GM19438 (cell line): ENCODE measurements at regions not wholly inside any gene's neighbourhood (a gene's known extent, or its start where the extent isn't known, plus 50 kb on each side); places are given as distances from the start of the nearest gene placed in this dataset.
"Not testable (repeated sequence)": the region's sequence is repeated elsewhere in the genome, so short reads cannot be mapped to it uniquely, and the experiment has no call there.

ENCODE experiments used
- ATAC-seq: cut with Tn5 transposase; IDR thresholded peaks from one replicate; pipeline ENCODE4 v1.9.1; 2021; ENCODE audit warnings: low read depth; ENCODE audit not compliant: unreplicated experiment

DNA sequence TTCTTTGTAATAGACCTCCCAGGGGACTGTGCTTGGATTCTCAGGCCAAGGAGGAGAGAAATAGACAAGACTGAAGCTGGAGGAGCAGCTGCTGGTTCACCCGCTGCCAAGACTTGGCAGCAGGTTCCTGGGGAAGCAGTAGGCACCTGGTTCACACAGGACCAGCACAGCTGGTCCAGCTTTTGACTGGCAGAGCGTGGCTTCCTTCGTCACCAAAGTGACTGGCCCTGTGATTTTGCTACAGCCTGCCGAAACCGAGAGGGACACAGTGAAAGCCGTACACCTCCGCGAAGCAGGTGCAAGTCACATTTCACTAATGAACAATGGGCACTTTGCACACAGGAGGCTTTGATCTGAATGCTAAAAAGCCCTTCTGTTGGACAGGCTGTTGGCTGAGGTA, 199.0 kb downstream of the RNF144B start:
- ATAC-seq = no peak

DNA sequence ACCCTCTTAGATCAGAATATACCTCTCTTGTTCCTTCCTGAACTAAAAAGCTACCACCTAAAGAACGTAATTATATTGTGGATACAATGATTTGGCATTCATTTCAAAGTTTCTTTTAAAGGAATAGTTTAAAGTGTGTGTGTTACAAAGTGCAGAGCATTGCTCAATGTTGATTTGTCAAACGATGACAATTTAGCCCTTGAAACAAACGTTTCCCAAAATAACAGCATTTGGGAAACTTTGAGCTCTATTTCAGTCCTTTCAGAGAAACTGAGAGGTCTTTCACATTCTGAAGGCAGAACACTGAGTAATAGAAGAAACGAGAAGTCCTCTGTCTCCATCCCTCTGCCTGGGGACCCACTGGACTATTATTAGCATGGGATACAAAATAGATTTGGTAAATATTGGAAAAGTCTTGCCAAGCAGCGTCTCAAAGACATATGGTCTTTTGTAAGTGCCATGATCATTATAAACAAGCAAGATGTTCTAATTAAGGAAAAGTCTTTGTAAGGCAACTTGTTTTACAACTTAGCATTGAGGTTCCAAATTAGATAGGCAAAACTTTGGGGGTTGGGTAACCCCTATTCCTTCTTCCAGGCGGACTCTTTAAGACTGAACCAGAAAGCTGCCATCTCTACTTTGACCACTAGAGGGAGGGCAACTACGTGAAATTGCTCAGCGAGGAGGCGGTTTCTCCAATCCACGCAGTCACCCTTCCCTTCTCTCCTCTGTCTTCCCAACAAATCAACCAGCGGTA, 208.8 kb downstream of the RNF144B start:
- peak; percentile 79 for ATAC-seq

DNA sequence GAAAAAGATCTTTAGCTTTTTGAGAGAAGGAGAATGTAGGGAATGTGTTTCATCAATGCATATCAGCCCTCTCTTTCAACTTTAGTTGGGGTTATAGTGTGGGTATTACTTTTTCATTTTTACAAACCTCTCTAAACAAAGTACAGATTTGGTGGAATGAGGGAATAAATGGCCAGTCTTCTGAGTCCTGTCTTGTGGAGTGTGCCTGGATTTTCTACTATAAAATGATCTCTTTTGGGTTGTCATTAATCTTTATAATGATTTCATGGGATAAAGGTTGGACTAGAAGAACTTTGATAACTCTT, 209.3 kb downstream of the RNF144B start:
- ATAC-seq = no peak

DNA sequence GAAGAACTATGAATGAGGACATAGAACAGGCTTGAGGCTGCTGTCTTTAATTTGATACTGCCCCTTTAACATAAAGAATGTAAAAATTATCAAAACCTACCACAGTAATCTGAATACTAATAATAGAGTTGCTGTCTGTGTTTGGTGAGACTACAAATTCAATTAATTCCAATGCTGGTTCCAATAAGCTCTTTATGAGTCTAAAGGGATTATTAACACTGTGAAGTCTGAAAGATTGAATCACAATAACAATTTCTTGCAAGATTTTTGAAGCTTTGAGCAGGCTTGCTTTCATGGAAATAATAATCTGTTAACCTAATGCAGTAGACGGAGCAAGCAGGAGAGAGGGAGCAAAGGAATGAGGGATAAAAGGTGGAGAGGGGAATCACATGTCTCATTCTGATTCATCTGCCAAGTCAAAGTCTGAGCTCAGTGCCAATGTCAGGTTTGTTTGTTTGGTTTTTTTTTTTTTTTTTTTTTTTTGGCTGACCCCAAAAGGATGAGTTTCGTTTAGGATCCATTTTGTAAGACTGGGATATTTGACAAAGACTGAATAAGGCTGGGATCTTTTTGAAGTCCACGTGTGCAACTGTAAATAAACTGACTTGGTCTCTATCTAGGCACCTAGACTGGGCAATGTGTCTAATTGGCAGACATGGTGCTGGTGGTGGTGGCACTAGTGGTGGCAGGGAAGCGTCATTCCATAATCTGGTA, 211.6 kb downstream of the RNF144B start:
- no peak for ATAC-seq

DNA sequence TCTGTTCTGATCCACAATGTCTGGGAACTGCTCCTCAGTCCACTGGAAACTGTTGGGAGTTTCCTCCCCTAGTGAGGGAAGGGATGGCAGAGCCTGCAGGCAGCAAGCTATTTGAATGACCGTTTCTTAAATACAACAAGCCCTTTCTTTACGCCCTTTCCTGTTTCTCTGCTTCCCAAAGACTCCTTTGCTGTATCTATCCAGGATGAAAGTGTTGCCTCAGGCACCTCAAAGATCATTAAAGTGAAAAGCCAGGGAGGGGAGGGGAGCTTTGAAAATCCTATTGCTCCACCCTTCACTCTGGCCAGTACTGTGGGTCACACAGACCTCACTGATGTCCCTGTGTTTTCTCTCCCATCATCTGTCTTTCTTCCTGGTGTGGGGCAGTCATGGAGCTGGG, 213.1 kb downstream of the RNF144B start:
- ATAC-seq = no peak

DNA sequence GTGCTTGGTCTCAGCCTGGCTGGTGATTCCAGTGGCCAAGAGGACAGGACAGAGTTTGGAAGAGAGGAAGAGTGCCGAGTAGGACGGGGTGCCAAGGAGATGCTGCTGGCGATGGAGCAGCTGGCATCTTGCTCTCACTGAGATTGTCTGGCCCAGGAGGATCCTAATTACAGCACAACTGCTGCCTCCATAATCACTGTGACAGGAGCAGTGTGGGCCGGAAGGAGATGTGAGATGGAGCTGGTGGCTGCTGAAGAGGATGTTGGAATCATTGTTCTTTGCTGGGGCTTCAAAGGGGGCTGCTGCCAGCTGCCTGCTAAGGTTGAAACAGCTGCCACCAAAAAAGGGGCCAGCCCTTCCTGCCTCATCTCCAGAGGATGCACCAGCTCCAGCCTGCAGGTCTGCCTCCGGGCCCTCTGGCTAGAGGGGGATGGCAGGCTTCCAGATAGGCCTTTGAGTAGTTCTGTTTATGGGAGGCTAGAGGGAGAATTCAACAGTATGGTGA, 214.4 kb downstream of the RNF144B start:
- ATAC-seq = no peak

DNA sequence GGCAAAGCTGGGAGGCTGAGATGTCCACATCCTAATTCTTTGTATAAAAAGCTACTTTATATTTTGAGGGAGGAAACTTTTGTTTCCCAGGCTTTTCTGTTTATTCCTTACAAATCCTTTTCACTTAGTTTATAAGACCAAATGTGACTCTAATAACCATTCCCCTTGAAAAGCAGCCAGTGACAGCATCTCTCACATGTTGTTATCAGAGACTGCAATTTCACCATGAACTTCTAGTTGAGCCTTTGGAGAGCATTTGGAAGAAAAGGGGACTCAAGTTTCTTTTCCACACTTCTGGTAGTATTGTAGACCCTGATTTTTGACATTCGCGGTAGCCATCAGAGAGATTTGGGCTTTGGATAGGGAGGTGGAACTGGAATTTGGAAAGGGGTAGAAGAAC, 215.8 kb downstream of the RNF144B start:
- ATAC-seq = no peak

DNA sequence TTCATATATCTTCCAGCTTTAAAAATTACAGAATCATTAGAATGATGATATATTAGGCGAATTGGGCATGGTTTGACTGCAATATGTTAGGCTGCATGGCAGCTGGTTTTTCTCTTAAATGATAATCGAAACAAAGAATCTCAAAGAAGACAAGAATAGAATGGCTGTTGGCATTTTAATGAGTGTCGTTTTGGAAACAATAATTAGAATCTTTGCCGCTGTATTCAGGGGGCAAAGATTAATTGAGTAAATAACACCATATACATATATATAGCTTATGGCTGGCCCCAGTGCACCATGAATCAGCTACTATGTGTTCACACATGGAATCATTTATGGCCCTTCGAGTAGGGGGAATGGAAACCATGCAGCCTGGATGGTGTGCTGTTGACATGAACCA, 216.2 kb downstream of the RNF144B start:
- no peak for ATAC-seq

DNA sequence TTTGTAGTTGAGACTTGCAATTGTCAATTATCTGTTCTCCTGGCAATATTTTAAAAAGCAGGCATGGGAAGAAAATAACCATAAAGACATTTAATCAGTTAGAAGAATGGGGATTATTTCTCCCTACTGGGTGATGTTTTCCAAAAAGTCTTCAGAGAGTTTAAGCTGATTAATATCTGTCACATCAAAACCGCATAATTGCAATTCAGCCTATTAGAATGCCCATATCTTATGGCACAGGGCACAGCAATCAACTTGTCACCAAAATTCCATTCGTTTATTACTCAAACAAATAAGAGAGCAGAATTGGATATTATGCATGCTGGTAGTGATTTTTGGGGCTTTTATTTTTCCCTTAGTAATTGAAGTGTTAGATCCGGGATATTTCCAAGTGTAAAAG, 218.7 kb downstream of the RNF144B start:
- no peak for ATAC-seq

DNA sequence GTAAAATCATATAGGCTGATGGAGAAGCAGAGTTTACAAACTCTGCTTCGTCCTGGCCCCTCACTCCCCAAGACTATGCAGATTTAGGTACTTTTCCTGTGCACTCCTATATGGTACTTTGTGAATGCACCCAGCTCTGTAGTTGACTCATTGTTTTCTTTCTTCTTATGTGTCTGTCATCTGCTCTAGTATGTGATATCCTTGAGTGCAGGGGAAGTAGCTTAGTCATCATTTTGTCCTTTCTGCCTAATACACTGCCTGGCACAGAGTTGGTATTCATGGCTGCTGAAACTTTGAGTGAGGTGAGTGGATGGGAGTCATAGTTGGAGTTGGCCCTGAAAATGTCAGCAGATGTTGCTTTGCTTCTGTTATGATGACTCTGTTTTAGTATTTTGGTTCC, 222.6 kb downstream of the RNF144B start:
- no peak for ATAC-seq

DNA sequence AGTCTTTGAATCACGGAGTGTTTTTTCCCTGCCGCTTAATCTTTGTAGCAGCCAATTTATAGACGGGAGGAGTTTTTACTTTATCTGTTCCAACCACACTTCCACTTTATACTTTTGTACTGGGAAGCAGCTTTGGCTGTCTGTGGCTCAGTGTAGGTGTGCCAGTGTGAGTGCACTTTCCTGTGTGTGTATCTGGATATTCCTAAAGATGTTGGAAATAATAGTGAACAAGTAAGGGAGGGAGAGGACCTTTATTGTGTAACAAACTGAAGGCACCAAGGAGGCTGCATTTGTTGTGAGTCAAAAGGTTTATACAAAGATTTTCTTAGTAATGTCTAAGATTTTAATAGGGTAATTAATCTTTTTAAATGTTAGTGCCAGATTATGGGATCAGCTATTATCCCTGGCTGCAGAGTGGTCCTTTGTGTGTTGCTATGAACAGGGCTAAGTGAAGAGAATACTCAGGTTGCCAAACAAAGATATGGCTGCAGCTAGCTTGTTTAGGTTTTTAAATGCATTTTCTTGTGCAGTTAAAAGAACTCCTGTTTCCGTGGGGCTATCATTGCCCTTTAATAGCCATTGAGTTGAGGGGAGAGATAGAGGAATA, 226.3 kb downstream of the RNF144B start:
- no peak for ATAC-seq

DNA sequence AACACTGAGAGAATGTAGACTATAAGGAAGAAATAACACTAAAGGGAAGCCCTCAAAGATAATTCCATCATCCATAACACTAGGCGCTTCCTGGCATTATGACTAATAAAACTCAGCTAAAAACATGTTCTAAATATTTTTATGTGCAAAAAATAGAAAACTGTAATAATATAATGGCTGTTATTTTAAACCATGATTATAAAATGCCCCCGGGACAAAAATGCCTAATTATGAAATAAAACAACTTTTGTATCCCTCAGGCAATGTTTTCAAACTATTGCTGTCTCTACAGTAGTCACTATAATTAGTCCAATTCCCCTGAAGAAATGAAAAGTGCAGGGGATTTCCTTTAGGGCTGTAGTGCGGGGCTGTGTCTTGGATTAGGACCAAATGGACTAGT, 242.4 kb downstream of the RNF144B start:
- no peak for ATAC-seq

DNA sequence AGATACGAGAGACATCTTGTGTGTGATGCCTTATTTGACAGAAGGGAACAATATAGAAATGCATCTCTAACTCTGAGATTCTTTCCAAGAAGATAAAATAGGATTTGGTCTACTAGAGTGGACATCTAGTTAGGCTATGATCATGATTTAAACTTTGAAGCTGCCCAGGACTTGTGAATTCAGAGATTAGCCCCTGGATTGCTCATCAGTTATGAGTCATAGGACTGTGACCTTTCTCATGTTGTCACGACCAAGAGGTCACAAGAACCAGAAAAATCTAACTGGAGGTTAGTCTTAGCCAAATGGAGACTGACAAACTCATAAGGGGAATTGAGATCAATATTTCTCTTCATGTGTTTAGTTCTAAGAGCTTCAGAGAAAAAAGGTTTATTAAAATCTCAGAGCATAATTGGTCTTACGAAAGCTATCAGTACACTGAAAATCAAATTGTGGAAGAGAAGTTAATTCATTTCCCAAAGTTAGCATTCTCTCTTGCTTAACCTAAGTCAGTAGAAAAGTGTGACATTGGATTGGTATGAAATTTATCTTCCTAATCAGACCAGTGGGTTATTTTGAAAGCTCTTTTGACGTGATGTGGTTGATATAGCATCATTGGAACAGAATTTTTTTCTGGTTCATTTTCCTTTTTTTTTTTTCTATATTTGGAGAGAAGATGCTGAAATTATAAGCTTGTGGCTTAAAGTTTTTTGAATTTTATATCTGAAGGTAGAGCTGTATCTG, 245.7 kb downstream of the RNF144B start:
- no peak for ATAC-seq

DNA sequence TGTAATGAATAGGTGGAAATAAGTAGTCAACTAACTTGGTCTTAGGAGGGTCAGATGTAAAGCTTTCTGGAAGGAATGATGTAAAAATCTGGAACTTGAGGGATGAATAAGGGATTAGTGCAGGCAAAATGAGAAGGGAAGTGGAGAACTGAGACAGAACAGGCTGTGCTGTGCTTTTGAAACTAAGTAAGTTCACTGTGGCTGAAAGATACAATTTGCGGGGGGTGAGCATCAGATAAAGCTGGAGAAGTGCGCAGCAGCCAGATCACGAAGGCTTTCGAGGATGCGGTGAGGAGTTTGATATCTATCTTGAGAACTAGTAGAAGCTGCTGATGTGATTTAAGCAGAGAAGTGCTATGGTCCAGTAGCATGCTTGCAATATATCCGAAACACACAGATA, 247.8 kb downstream of the RNF144B start:
- ATAC-seq = no peak

DNA sequence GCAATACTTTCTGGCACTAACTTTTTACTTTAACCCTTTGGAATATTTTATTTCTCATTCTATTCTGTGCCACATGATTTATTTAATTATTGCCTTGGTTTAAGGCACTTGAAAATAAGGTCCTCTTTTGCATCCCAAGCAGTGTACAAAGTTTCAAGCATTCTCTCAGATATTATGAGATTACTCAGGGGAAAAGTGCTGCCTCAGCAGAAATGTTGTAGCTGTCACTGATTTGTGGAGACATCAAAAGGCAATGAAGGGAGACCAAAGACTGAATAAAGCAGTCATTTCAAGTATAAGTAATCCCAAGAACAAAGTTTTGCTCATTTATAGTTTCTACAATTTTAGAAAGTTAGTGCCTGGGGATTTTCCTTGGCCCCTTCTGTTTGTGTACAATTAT, 253.0 kb downstream of the RNF144B start:
- no peak for ATAC-seq

DNA sequence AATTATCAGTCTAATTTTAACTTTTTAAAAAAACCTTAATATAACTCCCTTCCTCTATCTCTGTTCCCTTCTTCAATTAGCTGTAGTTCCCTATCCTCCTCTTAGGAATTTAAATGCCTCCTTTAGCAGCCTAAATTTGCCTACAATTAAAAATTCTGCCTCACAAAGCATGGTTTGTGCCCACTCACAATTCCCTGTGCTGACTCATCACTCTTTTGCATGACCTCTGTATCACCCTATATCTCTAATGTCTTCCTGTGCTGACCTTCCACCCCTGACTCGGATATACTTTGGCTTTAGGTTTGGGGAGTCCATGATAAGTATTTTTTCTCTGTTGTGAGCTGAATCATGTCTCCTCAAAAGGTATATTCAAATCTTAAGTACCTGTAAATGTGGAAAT, 253.6 kb downstream of the RNF144B start:
- no peak for ATAC-seq

DNA sequence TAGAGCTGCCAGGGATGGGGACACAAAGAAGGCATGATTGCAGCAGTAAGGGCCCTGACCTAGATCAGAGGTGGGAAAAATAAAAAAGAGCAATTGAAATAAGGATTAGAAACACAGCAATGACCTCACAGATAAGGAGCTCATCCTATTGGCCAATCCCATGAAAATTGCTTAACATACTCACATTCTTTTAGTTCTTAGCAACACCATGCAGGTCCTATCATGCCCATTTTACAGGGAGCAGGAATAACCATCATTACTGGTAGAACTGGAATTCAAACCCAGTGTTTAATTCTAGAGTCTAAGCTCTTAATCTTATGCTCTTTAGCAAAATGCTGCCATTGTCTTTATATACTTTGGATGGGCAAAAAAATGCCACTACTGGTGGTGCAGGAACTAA, 267.7 kb downstream of the RNF144B start:
- ATAC-seq = no peak

DNA sequence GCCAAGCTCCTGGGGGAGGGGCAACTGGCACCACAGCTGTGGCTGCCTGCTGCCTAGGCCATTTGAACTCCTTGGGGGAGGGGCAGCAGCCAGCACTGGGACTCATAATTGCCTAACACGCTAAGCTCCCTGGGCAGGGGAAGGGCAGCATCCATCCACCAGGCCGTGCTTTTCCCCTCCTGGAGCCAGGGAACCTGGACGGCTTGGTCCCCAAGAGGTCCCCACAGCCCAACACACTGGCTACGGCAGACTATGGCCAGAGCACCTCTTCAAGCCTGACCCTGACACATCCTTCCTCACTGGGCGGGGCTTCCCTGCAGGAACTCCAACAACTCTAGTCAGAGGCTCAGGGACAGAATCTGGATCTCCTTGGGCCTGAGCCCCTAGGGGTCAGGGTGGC, 269.4 kb downstream of the RNF144B start:
- ATAC-seq = no peak

DNA sequence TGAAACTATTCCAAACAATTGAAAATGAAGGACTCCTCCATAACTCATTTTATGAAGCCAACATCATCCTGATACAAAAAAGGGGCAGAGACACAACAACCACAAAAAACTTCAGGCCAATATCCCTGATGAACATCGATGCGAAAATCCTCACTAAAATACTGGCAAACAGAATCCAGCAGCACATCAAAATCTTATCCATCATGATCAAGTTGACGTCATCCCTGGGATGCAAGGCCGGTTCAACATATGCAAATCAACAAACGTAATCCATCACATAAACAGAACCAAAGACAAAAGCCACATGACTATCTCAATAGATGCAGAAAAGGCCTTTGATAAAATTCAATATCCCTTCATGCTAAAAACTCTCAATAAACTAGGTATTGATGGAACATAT, 272.8 kb downstream of the RNF144B start:
- not testable (repeated sequence) for ATAC-seq

DNA sequence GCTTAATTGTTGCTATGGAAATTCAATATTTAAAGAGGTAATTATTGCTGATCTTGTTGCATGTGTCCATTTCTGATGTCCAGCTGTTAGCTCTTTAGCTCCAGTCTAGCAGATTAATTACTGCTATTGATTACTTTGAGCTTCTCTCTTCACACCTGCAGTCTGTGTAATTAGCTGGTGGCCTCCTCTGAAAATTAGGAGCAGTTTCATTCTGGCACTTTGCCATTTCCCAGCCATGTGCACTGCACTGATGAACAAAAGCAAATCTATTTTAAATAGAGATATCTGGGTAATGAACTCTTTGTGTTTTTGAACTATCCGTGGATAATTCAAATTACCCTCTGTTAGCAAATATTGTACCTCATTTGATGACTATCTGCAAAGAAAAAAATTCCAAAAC, 275.9 kb downstream of the RNF144B start:
- ATAC-seq = no peak

DNA sequence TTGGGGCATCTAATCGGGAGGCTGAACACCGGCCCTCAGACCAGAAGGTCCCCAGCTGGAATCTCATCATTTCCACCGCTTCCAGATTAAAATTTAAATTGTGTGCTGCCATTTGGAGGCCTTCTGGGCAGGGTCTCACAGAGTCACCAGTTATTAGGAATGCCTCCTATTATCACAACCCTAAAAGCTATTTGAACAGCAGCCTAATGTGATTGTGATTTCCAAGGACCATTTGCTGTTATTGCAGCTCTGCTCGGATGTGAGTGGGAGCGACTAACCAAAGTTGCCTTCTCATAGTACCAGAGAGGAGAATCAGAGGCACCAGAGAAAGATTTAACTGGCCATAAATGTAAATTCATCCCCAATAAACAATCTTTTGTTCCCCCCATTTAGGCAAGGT, 277.3 kb downstream of the RNF144B start:
- ATAC-seq = no peak
